ENCODE measurements at regions not wholly inside any gene's neighbourhood (a gene's known extent, or its start where the extent isn't known, plus 50 kb on each side); places are given as distances from the start of the nearest gene placed in this dataset.

DNA sequence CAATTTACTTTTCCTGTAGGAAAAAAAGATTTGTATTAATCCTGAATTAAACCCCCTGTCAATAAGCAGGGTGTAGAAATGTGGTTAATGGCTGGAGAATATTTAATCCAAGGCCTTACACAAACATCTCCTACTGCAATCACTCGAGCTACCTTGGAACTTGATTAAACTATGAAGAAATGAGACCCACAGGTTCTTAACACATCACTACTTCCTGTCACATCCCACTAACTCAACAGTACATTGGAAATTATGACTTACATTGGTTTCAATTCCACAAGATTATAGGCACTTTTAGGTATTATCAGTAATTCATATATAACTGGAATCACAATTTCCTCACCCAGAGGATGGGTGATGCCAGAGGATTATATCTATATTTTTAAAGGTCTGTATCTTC, 480.3 kb downstream of the MRPL39 start:
- TF ChIP-seq, protein P1, sequence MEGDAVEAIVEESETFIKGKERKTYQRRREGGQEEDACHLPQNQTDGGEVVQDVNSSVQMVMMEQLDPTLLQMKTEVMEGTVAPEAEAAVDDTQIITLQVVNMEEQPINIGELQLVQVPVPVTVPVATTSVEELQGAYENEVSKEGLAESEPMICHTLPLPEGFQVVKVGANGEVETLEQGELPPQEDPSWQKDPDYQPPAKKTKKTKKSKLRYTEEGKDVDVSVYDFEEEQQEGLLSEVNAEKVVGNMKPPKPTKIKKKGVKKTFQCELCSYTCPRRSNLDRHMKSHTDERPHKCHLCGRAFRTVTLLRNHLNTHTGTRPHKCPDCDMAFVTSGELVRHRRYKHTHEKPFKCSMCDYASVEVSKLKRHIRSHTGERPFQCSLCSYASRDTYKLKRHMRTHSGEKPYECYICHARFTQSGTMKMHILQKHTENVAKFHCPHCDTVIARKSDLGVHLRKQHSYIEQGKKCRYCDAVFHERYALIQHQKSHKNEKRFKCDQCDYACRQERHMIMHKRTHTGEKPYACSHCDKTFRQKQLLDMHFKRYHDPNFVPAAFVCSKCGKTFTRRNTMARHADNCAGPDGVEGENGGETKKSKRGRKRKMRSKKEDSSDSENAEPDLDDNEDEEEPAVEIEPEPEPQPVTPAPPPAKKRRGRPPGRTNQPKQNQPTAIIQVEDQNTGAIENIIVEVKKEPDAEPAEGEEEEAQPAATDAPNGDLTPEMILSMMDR (IDR thresholded peaks at IDR 0.05): no peak
- Histone ChIP-seq H3K4me3 (no peak overlapping the region), H3K36me3 (ENCODE audit: low read depth) (no peaks in the 10 kb centered on the region), H3K9me3 (peaks cover 3% of the 10 kb centered on the region), H3K4me1 (ENCODE audit: low read depth) (no peaks in the 10 kb centered on the region)
- no peak for DNase-seq
- no peak for ATAC-seq
- intact Hi-C loops (cut with DNase I, micrococcal nuclease): no loop called here

DNA sequence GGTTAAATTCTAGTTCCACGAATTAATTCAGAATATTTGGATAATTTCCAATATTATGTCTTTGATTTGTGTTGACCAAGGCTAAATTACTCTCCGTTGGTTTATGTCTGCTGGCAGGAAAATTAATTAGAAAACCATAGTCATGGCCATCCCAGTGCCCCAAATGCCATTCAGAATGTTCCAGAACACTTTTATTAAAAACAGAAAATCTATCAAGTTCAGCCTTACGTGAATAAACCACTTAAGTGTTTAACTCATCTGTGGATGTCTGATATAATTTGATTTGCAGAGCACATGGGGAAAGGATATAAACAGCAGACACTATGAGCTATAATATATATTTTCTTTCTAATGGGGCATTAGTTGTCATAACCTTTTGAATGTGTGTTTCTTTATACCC, 480.7 kb downstream of the MRPL39 start:
- H3K36me3 ChIP-seq (ENCODE audit: low read depth): no peaks in the 10 kb centered on the region
- intact Hi-C loops (cut with DNase I, micrococcal nuclease): no loop called here
- H3K4me1 ChIP-seq (ENCODE audit: low read depth): no peaks in the 10 kb centered on the region
- DNase-seq (no peak), ATAC-seq (no peak)
- TF ChIP-seq, protein P1 (IDR thresholded peaks at IDR 0.05): no peak
- no peak overlapping the region for H3K4me3 ChIP-seq
- H3K9me3 ChIP-seq: peaks cover 3% of the 10 kb centered on the region

DNA sequence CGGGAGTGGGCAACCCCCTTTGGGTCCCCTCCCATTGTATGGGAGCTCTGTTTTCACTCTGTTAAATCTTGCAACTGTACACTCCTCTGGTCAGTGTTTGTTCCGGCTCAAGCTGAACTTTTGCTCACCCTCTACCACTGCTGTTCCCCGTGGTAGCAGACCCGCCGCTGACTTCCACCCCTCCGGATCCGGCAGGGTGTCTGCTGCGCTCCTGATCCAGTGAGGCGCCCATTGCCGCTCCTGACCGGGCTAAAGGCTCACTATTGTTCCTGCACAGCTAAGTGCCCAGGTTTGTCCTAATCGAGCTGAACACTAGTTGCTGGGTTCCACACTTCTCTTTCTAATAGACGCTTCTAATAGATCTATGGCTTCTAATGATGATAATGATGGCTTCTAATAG, 488.6 kb downstream of the MRPL39 start:
- ATAC-seq (no peak), DNase-seq (peak in 1 of 3 donors; percentile 24)
- TF ChIP-seq, protein P1 (IDR thresholded peaks at IDR 0.05): no peak
- no peaks in the 10 kb centered on the region for H3K4me1 ChIP-seq (ENCODE audit: low read depth)
- no peak overlapping the region for H3K4me3 ChIP-seq
- peaks cover 2% of the 10 kb centered on the region for H3K9me3 ChIP-seq
- H3K36me3 ChIP-seq (ENCODE audit: low read depth): no peaks in the 10 kb centered on the region
- intact Hi-C loops (cut with DNase I, micrococcal nuclease): no loop called here

DNA sequence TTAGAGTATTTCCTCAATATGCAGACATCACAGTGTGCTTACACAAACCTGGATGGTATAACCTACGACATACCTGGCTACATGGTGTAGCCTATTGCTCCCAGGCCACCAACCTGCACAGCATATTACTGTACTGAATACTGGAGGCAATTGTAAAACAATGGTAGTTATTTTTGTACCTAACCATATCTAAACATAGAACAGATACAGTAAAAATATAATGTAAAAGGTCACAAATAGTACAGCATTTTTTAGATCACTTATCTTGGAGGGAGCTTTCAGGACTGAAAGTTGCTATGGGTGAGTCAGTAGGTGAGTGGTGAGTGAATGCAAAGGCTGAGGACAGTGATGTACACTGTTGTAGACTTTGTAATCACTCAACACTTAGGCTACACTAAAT, 492.3 kb downstream of the MRPL39 start:
- intact Hi-C loops (cut with DNase I, micrococcal nuclease): no loop called here

DNA sequence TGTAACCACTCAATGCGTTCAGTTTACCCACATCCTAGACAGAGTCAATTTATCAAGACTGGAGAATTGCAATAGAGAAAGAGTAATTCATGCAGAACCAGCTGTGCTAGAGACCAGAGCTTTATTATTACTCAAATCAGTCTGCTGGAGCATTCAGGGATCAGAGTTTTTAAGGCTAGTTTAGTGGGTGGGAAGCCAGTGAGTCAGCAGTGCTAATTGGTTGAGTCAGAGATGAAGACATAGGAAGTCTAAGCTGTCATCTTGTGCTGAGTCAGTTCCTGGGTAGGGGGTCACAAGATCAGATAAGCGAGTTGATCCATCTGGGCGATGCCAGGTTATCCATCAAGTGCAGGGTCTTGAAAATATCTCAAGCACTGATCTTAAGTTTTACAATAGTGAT, 499.6 kb downstream of the MRPL39 start:
- Histone ChIP-seq H3K4me3 (no peak overlapping the region), H3K9me3 (no peaks in the 10 kb centered on the region), H3K36me3 (ENCODE audit: low read depth) (no peaks in the 10 kb centered on the region), H3K4me1 (ENCODE audit: low read depth) (no peaks in the 10 kb centered on the region)
- intact Hi-C loops (cut with DNase I, micrococcal nuclease): no loop called here
- ATAC-seq (no peak), DNase-seq (no peak)
- TF ChIP-seq, protein P1 (IDR thresholded peaks at IDR 0.05): no peak

More for the DNA sequence above, 492.3 kb downstream of the MRPL39 start:
- TF ChIP-seq, protein P1 (IDR thresholded peaks at IDR 0.05): no peak
- ATAC-seq (no peak), DNase-seq (no peak)
- H3K36me3 ChIP-seq (ENCODE audit: low read depth): no peaks in the 10 kb centered on the region
- no peaks in the 10 kb centered on the region for H3K9me3 ChIP-seq
- H3K4me3 ChIP-seq: no peak overlapping the region
- H3K4me1 ChIP-seq (ENCODE audit: low read depth): no peaks in the 10 kb centered on the region

All from mucosa of descending colon (tissue), 3 donors.